Calu3 (cell line): ENCODE measurements at regions not wholly inside any gene's neighbourhood (a gene's known extent, or its start where the extent isn't known, plus 50 kb on each side); places are given as distances from the start of the nearest gene placed in this dataset.
A peak's percentile ranks its signal among the peaks of the same experiment; 100 is the strongest.

Source experiments
- BruUV-seq: library from RNA; stranded (reverse); fragments of 400-500 nt; replicated peaks from 2 replicates; lab custom pipeline; 2021; lab: Mats Ljungman, UMichigan
- CTCF ChIA-PET: fragments of 300-600 bp; sonication (Branson Sonifier 250); formaldehyde crosslinking; loops from one replicate; lab custom pipeline; 2022; ENCODE audit warnings: antibody characterized with exemption; lab: Charles Lee
- DNase-seq: peaks from one replicate; pipeline ENCODE4 v3.0.0; 2022
- H3K27ac Mint-ChIP-seq: one replicate; pipeline ENCODE4 v1.8.0; 2022; ENCODE audit warnings: mixed read lengths; ENCODE audit not compliant: unreplicated experiment
- H3K27me3 Mint-ChIP-seq: one replicate; pipeline ENCODE4 v1.8.0; 2022; ENCODE audit warnings: mixed read lengths; ENCODE audit not compliant: unreplicated experiment
- H3K36me3 Mint-ChIP-seq: one replicate; pipeline ENCODE4 v1.8.0; 2022; ENCODE audit warnings: mild to moderate bottlenecking, moderate library complexity, mixed read lengths; ENCODE audit not compliant: insufficient read depth, unreplicated experiment
- H3K4me1 Mint-ChIP-seq: one replicate; pipeline ENCODE4 v1.8.0; 2022; ENCODE audit warnings: mild to moderate bottlenecking, low read depth, mixed read lengths; ENCODE audit not compliant: unreplicated experiment
- H3K4me3 Mint-ChIP-seq: one replicate; pipeline ENCODE4 v1.8.0; 2022; ENCODE audit warnings: mild to moderate bottlenecking, low read depth, moderate library complexity, mixed read lengths; ENCODE audit not compliant: unreplicated experiment
- H3K9me3 Mint-ChIP-seq: one replicate; pipeline ENCODE4 v1.8.0; 2022; ENCODE audit warnings: low read depth, mixed read lengths; ENCODE audit not compliant: unreplicated experiment
- CTCF ChIP-seq: fragments of 200-600 bp; IDR thresholded peaks from one replicate; pipeline ENCODE4 v1.8.0; 2022; ENCODE audit warnings: antibody characterized with exemption; ENCODE audit not compliant: unreplicated experiment
- intact Hi-C: fragments of 100-400 bp; cut with micrococcal nuclease; formaldehyde crosslinking; loops from one replicate; pipeline ENCODE4 v1.10.0; 2022; ENCODE audit not compliant: unreplicated experiment

GRCh38 chr20:6914986-6915385 lies 147.5 kb downstream of the BMP2 start:
- Mint-ChIP-seq H3K9me3 (no peaks in the 10 kb centered on the region), H3K27me3 (no peaks in the 10 kb centered on the region), H3K4me1 (no peaks in the 10 kb centered on the region), H3K27ac (no peak overlapping the region), H3K36me3 (no peaks in the 10 kb centered on the region), H3K4me3 (no peak overlapping the region)
- CTCF ChIA-PET = no interaction called here
- no peak for DNase-seq
- intact Hi-C loops = no loop called here
- BruUV-seq = no TSS peak
- no peak for TF ChIP-seq CTCF

GRCh38 chr20:6916938-6917337 lies 149.5 kb downstream of the BMP2 start:
- BruUV-seq = no TSS peak
- TF ChIP-seq CTCF = no peak
- Mint-ChIP-seq H3K4me1 (no peaks in the 10 kb centered on the region), H3K36me3 (no peaks in the 10 kb centered on the region), H3K9me3 (no peaks in the 10 kb centered on the region), H3K27ac (no peak overlapping the region), H3K27me3 (no peaks in the 10 kb centered on the region), H3K4me3 (no peak overlapping the region)
- CTCF ChIA-PET = no interaction called here
- no peak for DNase-seq
- intact Hi-C loops = no loop called here

GRCh38 chr20:6919792-6920468 lies 152.4 kb downstream of the BMP2 start:
- TF ChIP-seq CTCF = no peak
- CTCF ChIA-PET = no interaction called here
- no peaks in the 10 kb centered on the region for H3K36me3 Mint-ChIP-seq
- intact Hi-C loops = no loop called here
- no peak overlapping the region for H3K4me3 Mint-ChIP-seq
- H3K27ac Mint-ChIP-seq = no peak overlapping the region
- no peak for DNase-seq
- H3K9me3 Mint-ChIP-seq = no peaks in the 10 kb centered on the region
- no peaks in the 10 kb centered on the region for H3K27me3 Mint-ChIP-seq
- no TSS peak for BruUV-seq
- no peaks in the 10 kb centered on the region for H3K4me1 Mint-ChIP-seq

GRCh38 chr20:6920991-6921613 lies 153.6 kb downstream of the BMP2 start:
- H3K9me3 Mint-ChIP-seq = no peaks in the 10 kb centered on the region

More at GRCh38 chr20:6920991-6921613, 153.6 kb downstream of the BMP2 start:
- CTCF ChIA-PET = no interaction called here
- no peaks in the 10 kb centered on the region for H3K36me3 Mint-ChIP-seq
- H3K27ac Mint-ChIP-seq = no peak overlapping the region
- no peaks in the 10 kb centered on the region for H3K27me3 Mint-ChIP-seq
- intact Hi-C loops = no loop called here
- no peak for TF ChIP-seq CTCF
- no peaks in the 10 kb centered on the region for H3K4me1 Mint-ChIP-seq
- DNase-seq = peak; percentile 4
- no TSS peak for BruUV-seq
- H3K4me3 Mint-ChIP-seq = no peak overlapping the region
